Activated CD8-positive, alpha-beta T cell treated with anti-CD3 and anti-CD28 coated beads, Interleukin-2, amount 10 ng/mL, durations not matched to agents 7 days and 5 days (primary cell): ENCODE measurements at regions not wholly inside any gene's neighbourhood (a gene's known extent, or its start where the extent isn't known, plus 50 kb on each side); places are given as distances from the start of the nearest gene placed in this dataset.
A peak's percentile ranks its signal among the peaks of the same experiment; 100 is the strongest.

Source experiments
- ATAC-seq: fragments of 150-1000 bp; cut with Tn5 transposase; one replicate; pipeline ENCODE4 v1.10.0; 2021; ENCODE audit warnings: moderate library complexity
- CTCF ChIA-PET: fragments of 350-600 bp; sonication (Branson Sonifier 250); formaldehyde crosslinking; loops from one replicate; lab custom pipeline; 2021; ENCODE audit warnings: antibody characterized with exemption; lab: Charles Lee
- POLR2A ChIA-PET: fragments of 350-600 bp; sonication (Branson Sonifier 250); formaldehyde crosslinking; loops from one replicate; lab custom pipeline; 2021; ENCODE audit warnings: antibody characterized with exemption; lab: Charles Lee
- DNase-seq: peaks from one replicate; pipeline ENCODE4 v3.0.0-alpha.2; 2020
- H3K27ac Mint-ChIP-seq: one replicate; pipeline ENCODE4 v1.8.0; 2021; ENCODE audit warnings: mild to moderate bottlenecking, mixed read lengths
- H3K27me3 Mint-ChIP-seq: one replicate; pipeline ENCODE4 v1.8.0; 2021; ENCODE audit warnings: low read depth, mixed read lengths
- H3K36me3 Mint-ChIP-seq: one replicate; pipeline ENCODE4 v1.8.0; 2021; ENCODE audit warnings: low read depth, mixed read lengths
- H3K4me1 Mint-ChIP-seq: one replicate; pipeline ENCODE4 v1.8.0; 2021; ENCODE audit warnings: low read depth, mixed read lengths
- H3K4me3 Mint-ChIP-seq: one replicate; pipeline ENCODE4 v1.8.0; 2021; ENCODE audit warnings: mild to moderate bottlenecking, mixed read lengths
- H3K9me3 Mint-ChIP-seq: one replicate; pipeline ENCODE4 v1.8.0; 2022; ENCODE audit warnings: mixed read lengths; ENCODE audit not compliant: insufficient read depth

- POLR2A ChIA-PET, result no interaction called here
- Mint-ChIP-seq H3K9me3 (no peaks in the 10 kb centered on the region), H3K27me3 (peaks cover 5% of the 10 kb centered on the region), H3K4me3 (no peak overlapping the region), H3K4me1 (no peaks in the 10 kb centered on the region), H3K27ac (no peak overlapping the region), H3K36me3 (no peaks in the 10 kb centered on the region)
- CTCF ChIA-PET, result interaction anchor here (1.1 kb wide), 1 partner anchor 33 kb away, joined by 4 read pairs; no protein-coding TSS in a partner anchor
- ATAC-seq, result no peak
- no peak for DNase-seq
Measured at GRCh38 chr14:54314365-54315104, 82.3 kb upstream of the CDKN3 start.

- H3K9me3 Mint-ChIP-seq, result no peaks in the 10 kb centered on the region
- DNase-seq, result no peak
- no peak overlapping the region for H3K4me3 Mint-ChIP-seq
- CTCF ChIA-PET, result no interaction called here
- peaks cover 5% of the 10 kb centered on the region for H3K27me3 Mint-ChIP-seq
- no peaks in the 10 kb centered on the region for H3K4me1 Mint-ChIP-seq
- no peaks in the 10 kb centered on the region for H3K36me3 Mint-ChIP-seq
- no peak overlapping the region for H3K27ac Mint-ChIP-seq
- ATAC-seq, result no peak
- POLR2A ChIA-PET, result no interaction called here
Measured at GRCh38 chr14:54316652-54317051, 80.2 kb upstream of the CDKN3 start.

GRCh38 chr14:54317391-54317790, 79.4 kb upstream of the CDKN3 start:
- ATAC-seq, result no peak
- Mint-ChIP-seq H3K36me3 (no peaks in the 10 kb centered on the region), H3K9me3 (no peaks in the 10 kb centered on the region), H3K4me3 (no peak overlapping the region), H3K27ac (no peak overlapping the region), H3K27me3 (peaks cover 5% of the 10 kb centered on the region), H3K4me1 (no peaks in the 10 kb centered on the region)
- ChIA-PET POLR2A (interaction anchor here (1.0 kb wide), 1 partner anchor 24 kb away, joined by 3 read pairs; no protein-coding TSS in a partner anchor), CTCF (interaction anchor here (1.1 to 2.3 kb wide), 2 partner anchors 12 to 31 kb away, joined by 4 to 7 read pairs; no protein-coding TSS in a partner anchor)
- no peak for DNase-seq

GRCh38 chr14:54322246-54322645, 74.6 kb upstream of the CDKN3 start:
- DNase-seq (no peak), ATAC-seq (no peak)
- no peaks in the 10 kb centered on the region for H3K4me1 Mint-ChIP-seq
- H3K4me3 Mint-ChIP-seq, result no peak overlapping the region
- H3K27ac Mint-ChIP-seq, result no peak overlapping the region
- no peaks in the 10 kb centered on the region for H3K36me3 Mint-ChIP-seq
- H3K9me3 Mint-ChIP-seq, result no peaks in the 10 kb centered on the region
- ChIA-PET CTCF (no interaction called here), POLR2A (no interaction called here)
- peaks cover 4% of the 10 kb centered on the region for H3K27me3 Mint-ChIP-seq

GRCh38 chr14:54322701-54323337, 74.0 kb upstream of the CDKN3 start:
- DNase-seq, result no peak
- peaks cover 4% of the 10 kb centered on the region for H3K27me3 Mint-ChIP-seq
- POLR2A ChIA-PET, result no interaction called here
- no peak overlapping the region for H3K4me3 Mint-ChIP-seq
- H3K27ac Mint-ChIP-seq, result no peak overlapping the region
- ATAC-seq, result no peak
- no peaks in the 10 kb centered on the region for H3K4me1 Mint-ChIP-seq
- no peaks in the 10 kb centered on the region for H3K36me3 Mint-ChIP-seq
- no peaks in the 10 kb centered on the region for H3K9me3 Mint-ChIP-seq
- CTCF ChIA-PET, result no interaction called here

GRCh38 chr14:54325766-54326165, 71.0 kb upstream of the CDKN3 start:
- H3K27ac Mint-ChIP-seq, result no peak overlapping the region
- ATAC-seq (no peak), DNase-seq (no peak)
- ChIA-PET CTCF (interaction anchor here (0.7 to 1.8 kb wide), 2 partner anchors 22 to 23 kb away, joined by 3 to 4 read pairs; no protein-coding TSS in a partner anchor), POLR2A (no interaction called here)
- no peaks in the 10 kb centered on the region for H3K36me3 Mint-ChIP-seq
- peaks cover 7% of the 10 kb centered on the region for H3K27me3 Mint-ChIP-seq
- H3K4me1 Mint-ChIP-seq, result no peaks in the 10 kb centered on the region
- no peaks in the 10 kb centered on the region for H3K9me3 Mint-ChIP-seq
- H3K4me3 Mint-ChIP-seq, result no peak overlapping the region

- POLR2A ChIA-PET, result no interaction called here
- DNase-seq, result peak; percentile 25
Measured at GRCh38 chr14:54329082-54329695, 67.6 kb upstream of the CDKN3 start.

GRCh38 chr14:54330876-54331275, 65.9 kb upstream of the CDKN3 start:
- Mint-ChIP-seq H3K36me3 (no peaks in the 10 kb centered on the region), H3K4me1 (no peaks in the 10 kb centered on the region), H3K9me3 (no peaks in the 10 kb centered on the region), H3K27me3 (peaks cover 10% of the 10 kb centered on the region), H3K27ac (no peak overlapping the region), H3K4me3 (no peak overlapping the region)
- ChIA-PET CTCF (interaction anchor here (1.1 kb wide), 1 partner anchor 17 kb away, joined by 4 read pairs; no protein-coding TSS in a partner anchor), POLR2A (no interaction called here)
- DNase-seq, result no peak
- no peak for ATAC-seq

More at GRCh38 chr14:54329082-54329695, 67.6 kb upstream of the CDKN3 start:
- Mint-ChIP-seq H3K4me3 (no peak overlapping the region), H3K4me1 (no peaks in the 10 kb centered on the region), H3K27ac (no peak overlapping the region), H3K36me3 (no peaks in the 10 kb centered on the region), H3K9me3 (no peaks in the 10 kb centered on the region), H3K27me3 (peaks cover 11% of the 10 kb centered on the region)
- CTCF ChIA-PET, result interaction anchor here (0.6 to 1.6 kb wide), 10 partner anchors 11 to 792 kb away, joined by 3 to 14 read pairs (median 3); no protein-coding TSS in a partner anchor
- peak; percentile 55 for ATAC-seq

GRCh38 chr14:54331516-54331915, 65.3 kb upstream of the CDKN3 start:
- Mint-ChIP-seq H3K27me3 (peaks cover 13% of the 10 kb centered on the region), H3K4me3 (no peak overlapping the region), H3K36me3 (no peaks in the 10 kb centered on the region), H3K4me1 (no peaks in the 10 kb centered on the region), H3K27ac (no peak overlapping the region), H3K9me3 (no peaks in the 10 kb centered on the region)
- DNase-seq, result no peak
- ATAC-seq, result no peak
- POLR2A ChIA-PET, result no interaction called here
- CTCF ChIA-PET, result interaction anchor here (1.3 kb wide), 1 partner anchor 17 kb away, joined by 8 read pairs; no protein-coding TSS in a partner anchor

- CTCF ChIA-PET, result interaction anchor here (1.3 kb wide), 1 partner anchor 16 kb away, joined by 8 read pairs; no protein-coding TSS in a partner anchor
- POLR2A ChIA-PET, result no interaction called here
- H3K9me3 Mint-ChIP-seq, result no peaks in the 10 kb centered on the region
- DNase-seq, result no peak
- H3K36me3 Mint-ChIP-seq, result no peaks in the 10 kb centered on the region
- H3K4me1 Mint-ChIP-seq, result no peaks in the 10 kb centered on the region
- peaks cover 13% of the 10 kb centered on the region for H3K27me3 Mint-ChIP-seq
- no peak overlapping the region for H3K27ac Mint-ChIP-seq
- H3K4me3 Mint-ChIP-seq, result no peak overlapping the region
- ATAC-seq, result no peak
Measured at GRCh38 chr14:54332490-54332889, 64.3 kb upstream of the CDKN3 start.

- Mint-ChIP-seq H3K4me3 (no peak overlapping the region), H3K27ac (no peak overlapping the region), H3K36me3 (no peaks in the 10 kb centered on the region), H3K27me3 (peaks cover 16% of the 10 kb centered on the region), H3K4me1 (no peaks in the 10 kb centered on the region), H3K9me3 (no peaks in the 10 kb centered on the region)
- ChIA-PET CTCF (no interaction called here), POLR2A (no interaction called here)
- ATAC-seq, result no peak
- DNase-seq, result no peak
Measured at GRCh38 chr14:54333511-54333910, 63.3 kb upstream of the CDKN3 start.
